UCSD-AML1 (cell line): ENCODE measurements at regions not wholly inside any gene's neighbourhood (a gene's known extent, or its start where the extent isn't known, plus 50 kb on each side); places are given as distances from the start of the nearest gene placed in this dataset.
A peak's percentile ranks its signal among the peaks of the same experiment; 100 is the strongest.

Experiments used
- DNase-seq: peaks from one replicate; lab custom pipeline; 2025; ENCODE audit not compliant: unreplicated experiment; lab: John Stamatoyannopoulos, UW

DNA sequence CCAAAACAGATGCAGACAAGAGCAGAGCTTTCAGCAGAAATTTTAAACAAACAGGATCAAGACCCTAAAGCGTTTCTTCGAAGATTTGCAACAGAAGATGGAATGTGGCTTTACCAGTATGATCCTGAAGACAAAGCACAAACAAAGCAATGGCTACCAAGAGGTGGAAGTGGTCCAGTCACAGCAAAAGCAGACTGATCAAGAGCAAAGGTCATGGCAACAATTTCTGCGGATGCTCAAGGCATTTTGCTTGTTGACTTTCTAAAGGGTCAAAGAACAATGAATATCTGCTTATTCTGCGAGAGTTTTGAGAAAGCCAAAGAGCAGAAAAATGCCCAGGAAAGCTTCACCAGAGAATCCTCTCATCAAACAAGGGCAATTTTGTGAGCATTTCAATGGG is 130.4 kb downstream of the MBL2 start:
- no peak for DNase-seq

- peak; percentile 11 for DNase-seq
These were observed 128.0 kb downstream of the MBL2 start for GRCh38 chr10:52644373-52645186.

DNA sequence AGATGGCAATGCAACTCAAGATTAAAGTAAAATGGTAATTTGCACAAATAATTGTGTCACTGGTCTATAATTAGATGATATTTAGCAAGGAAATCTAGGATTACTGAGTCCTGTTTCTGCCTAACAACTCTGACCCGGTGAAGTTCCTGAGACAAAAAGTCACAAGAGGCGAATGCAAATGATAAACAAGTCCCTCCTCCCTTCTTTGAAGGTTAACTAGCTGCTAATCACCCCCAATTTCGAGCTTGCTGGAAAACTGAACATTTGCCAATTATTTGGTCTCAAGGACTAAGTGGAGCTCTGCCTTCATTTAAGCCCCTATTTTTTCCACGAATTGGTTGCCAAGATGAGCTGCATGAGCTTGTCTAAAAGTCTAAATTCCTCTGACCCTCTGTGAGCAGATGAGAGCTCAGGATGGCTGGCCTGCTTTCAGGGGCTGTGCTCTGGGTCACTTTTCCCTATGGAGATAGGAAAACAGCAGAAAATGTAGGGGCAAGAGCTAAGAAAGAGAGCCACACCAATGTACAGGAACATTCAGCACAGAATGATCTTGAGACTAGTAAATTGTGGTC is 127.3 kb downstream of the MBL2 start:
- no peak for DNase-seq

GRCh38 chr10:52649511-52649910 is 123.1 kb downstream of the MBL2 start:
- no peak for DNase-seq

DNA sequence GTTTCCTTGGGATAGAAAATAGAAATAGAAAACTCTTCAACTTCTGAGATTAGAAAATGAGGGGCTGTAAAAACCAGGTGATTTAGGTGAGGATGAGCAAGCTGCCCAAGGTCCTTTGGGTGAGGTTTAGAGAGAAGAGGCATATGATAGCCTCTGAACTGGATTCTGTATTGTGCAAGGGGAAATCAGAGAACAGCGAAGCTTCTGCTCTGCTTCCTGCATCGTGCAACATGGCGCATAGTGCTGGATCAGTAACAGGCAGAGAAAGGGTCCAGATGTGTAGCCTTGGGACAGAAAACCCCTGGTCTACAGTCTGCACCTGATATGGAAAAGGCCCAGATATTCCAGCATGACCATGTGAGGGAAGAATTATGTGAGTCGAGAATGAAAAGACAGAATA is 121.7 kb downstream of the MBL2 start:
- no peak for DNase-seq

DNA sequence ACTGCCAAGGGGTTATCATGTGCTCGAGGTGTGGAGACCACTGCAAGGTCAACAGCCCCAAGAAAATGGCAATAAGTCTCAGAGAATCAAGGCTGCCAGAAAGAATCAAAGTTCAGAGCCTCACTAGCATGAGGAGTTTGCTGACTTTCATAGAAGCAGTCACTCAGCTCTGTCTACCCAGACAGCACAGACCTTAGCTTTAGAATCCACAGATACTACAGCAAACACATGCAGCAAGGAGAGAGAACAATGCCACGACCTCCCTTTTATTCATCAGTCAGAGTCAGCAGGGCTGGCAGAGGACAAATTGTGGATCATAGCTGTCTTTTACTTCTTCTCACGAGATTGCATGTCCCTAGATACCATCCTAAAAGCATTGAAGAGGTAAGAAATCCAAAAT is 121.3 kb downstream of the MBL2 start:
- DNase-seq: no peak

DNA sequence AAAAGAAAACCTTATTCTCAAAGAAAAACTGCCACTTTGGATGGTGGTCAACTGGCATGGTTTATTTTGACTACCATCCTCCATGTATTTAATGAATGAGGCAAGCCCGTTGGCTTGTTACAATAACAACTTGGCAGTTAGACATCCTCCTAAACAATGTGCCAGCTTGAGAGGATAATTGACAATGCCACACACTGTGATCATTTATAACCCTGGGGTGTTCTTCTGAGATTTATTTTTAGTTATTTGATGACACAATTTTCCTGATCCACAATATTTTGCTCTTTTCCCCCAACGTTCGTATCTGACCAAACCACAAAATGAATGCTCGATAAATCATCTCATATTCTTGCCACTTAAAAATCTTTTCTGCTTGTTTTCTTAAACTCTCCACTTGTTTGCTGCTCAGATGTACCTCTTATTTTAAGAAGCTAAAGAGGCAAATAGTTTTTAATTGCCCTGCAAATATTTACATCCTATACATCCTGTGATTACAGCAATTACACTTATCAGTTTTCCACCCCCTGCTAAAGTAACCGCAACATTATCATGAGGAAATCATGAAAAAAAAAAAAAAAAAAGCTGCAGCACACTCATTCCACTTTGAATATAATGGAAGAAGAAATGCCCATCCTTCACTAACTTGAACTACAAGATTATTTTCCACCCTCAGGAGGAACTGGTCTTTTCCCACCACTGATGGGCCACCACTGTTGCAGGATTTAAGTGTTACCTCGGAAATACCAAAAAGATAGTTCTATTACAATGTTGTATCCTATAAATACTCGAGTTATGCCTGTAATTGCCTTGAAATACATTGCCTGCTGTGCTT is 119.9 kb downstream of the MBL2 start:
- DNase-seq: no peak

- no peak for DNase-seq
These were observed 119.2 kb downstream of the MBL2 start for GRCh38 chr10:52653263-52653909.

DNA sequence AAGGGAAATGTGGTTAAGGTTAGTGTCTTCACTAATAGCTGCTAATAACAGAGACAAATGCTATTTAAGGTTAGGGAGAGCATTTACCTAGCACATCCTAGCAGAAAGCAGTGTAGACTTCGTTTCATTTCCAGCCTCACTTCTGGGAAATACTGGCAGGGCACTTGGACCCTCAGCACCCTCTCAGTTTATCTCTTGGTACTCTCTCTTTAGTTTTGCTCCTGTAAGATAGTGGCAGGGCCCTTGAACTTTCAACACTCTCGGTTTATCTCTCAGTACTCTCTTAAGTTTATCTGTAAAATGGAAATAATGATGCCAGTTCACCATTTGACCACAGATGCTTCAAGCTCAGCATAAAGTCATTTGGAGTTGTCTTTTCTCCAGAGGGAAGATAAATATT is 118.4 kb downstream of the MBL2 start:
- DNase-seq: no peak

GRCh38 chr10:52658112-52658511 is 114.5 kb downstream of the MBL2 start:
- no peak for DNase-seq

GRCh38 chr10:52659085-52659484 is 113.5 kb downstream of the MBL2 start:
- no peak for DNase-seq

GRCh38 chr10:52662256-52662655 is 110.3 kb downstream of the MBL2 start:
- DNase-seq: no peak

- DNase-seq: no peak
These were observed 109.4 kb downstream of the MBL2 start for GRCh38 chr10:52663161-52663560.

DNA sequence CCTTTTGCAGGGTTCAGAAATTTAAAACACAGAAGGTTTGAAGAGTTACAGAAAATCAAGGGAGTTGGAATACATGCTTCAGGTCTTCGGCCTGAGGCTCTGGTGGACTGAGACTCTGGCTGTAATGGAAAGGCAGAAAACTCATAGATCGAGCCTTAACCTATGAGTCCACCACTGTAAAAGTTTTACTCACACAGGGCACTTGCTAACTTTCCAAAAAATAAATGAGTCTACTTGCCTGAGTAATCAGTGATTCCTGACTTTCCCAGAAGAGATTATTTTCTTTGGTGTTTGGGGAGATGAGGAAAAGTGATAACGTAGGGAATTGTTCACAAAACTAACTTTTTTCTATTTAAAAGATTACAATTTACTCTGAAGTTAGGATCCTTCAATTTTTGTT is 108.0 kb downstream of the MBL2 start:
- no peak for DNase-seq

- no peak for DNase-seq
These were observed 106.8 kb downstream of the MBL2 start for GRCh38 chr10:52665821-52666220.

DNA sequence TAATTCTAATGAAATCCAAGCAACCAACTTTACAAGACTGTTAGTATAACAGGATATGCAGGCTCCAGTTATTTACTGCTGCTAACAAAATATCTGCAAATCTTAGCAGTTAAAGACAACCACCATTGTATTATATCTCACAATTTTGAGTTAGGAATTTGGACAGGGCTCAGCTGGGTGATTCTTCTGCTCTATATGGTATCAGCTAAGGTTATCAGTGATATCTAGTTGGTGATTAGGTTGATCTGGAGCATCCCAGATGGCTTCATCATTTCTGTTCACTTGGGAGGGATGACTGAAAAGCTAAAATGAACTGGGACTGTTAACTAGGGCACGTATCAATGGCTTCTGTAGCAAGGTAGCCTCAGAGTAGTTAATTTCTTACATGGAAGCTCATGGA is 105.7 kb downstream of the MBL2 start:
- no peak for DNase-seq

- DNase-seq: no peak
These were observed 104.6 kb downstream of the MBL2 start for GRCh38 chr10:52668024-52668423.

DNA sequence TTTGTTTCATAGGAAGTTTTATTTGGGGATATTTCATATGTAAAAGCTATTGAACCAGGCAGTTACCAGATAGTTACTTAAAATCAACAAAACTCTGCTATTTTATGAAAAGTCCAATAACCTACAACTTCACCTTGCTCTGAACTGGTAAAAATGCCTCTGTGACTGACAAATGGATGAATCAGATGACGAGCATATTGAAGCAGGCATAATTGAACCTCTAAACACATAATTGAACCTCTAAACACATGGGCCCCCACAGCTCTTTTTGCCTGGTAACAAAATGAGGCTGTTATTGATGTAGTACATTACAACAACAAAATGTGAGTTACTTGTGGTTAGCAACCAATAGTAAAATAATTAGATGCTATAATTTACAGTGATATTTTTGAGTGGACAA is 99.7 kb downstream of the MBL2 start:
- no peak for DNase-seq

DNA sequence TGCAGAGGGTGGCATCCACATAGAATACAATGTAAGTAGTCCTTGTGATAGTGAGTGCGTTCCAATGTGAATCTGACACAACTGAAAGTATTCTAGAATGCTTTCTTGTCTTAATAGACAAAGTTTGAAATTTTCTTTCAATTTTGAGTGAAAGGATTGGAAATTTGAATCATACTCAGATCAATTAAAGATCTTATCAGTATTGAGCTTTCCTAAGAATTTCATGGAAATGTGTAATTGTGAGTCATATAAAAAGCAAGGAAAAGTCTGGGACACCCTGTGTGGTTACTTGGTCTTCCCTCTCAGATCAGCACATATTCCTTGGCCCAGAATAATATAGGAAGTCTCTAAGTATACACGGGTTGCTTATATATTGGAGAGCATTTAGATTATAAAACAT is 99.1 kb downstream of the MBL2 start:
- DNase-seq: no peak

GRCh38 chr10:52674474-52674873 is 98.1 kb downstream of the MBL2 start:
- DNase-seq: no peak

DNA sequence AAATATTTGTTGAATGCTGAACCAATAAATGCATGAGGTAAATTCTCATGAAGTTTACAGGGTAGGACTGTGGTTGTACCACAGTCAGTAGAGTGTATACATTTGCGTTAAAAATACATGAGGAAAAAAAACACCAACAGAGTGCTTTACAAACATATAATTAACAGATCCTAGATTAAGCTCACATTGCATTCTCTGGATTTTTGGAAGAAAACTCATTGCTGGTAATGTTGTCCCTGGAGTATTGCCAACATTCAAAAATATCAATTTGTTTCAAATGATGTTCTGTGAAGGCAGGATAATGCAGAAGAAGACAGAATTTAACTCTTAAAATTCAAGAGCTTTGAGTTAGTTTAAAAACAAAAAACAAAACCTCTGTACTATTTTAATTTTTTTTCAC is 95.5 kb downstream of the MBL2 start:
- no peak for DNase-seq

GRCh38 chr10:52678611-52679010 is 94.0 kb downstream of the MBL2 start:
- DNase-seq: no peak
